ENCODE measurements at regions not wholly inside any gene's neighbourhood (a gene's known extent, or its start where the extent isn't known, plus 50 kb on each side); places are given as distances from the start of the nearest gene placed in this dataset.

- DNase-seq: no peak
- Mint-ChIP-seq H3K27me3 (ENCODE audit: low read depth in 3 of 3) (peaks cover 2 to 5% (median 3%) of the 10 kb centered on the region in 3 donors), H3K4me1 (no peaks in the 10 kb centered on the region), H3K4me3 (no peak overlapping the region), H3K36me3 (no peaks in the 10 kb centered on the region), H3K27ac (peak overlapping the region in 1 of 7 donors; percentile 72), H3K9me3 (peaks cover 0 to 1% (median 0%) of the 10 kb centered on the region in 7 donors)
- WGBS (ENCODE audit: insufficient coverage): 83% methylated on average over 2 of the region's 7 CpGs
- no peaks in the 10 kb centered on the region for H4K20me1 ChIP-seq (ENCODE audit: insufficient read depth, low read length)
- no peaks in the 10 kb centered on the region for H3K9me3 ChIP-seq (replicated peaks in 1 of 2; ENCODE audit: control insufficient read depth in 1 of 2, insufficient read depth in 1 of 2, low read length in 2 of 2)
- no peak overlapping the region for H3K9ac ChIP-seq (ENCODE audit: insufficient read depth, low read length, poor library complexity, severe bottlenecking)
- H3K36me3 ChIP-seq (replicated peaks in 1 of 2; ENCODE audit: control insufficient read depth in 1 of 2, insufficient read depth in 2 of 2, low read length in 2 of 2): no peaks in the 10 kb centered on the region
- no peaks in the 10 kb centered on the region for H3K4me1 ChIP-seq (ENCODE audit: control insufficient read depth in 1 of 2, insufficient read depth in 2 of 2, low read length in 2 of 2)
- no peak overlapping the region for H2AFZ ChIP-seq (ENCODE audit: insufficient read depth, low read depth, low read length, poor library complexity, severe bottlenecking)
- H3K4me2 ChIP-seq (replicated peaks; ENCODE audit: extremely low read depth, low read length, poor library complexity, severe bottlenecking): no peak overlapping the region
- H3K79me2 ChIP-seq (ENCODE audit: insufficient read depth, low read length): no peaks in the 10 kb centered on the region
- H3K27ac ChIP-seq (ENCODE audit: low read depth in 1 of 2, low read length in 2 of 2): no peak overlapping the region
- H3K27me3 ChIP-seq (ENCODE audit: control insufficient read depth in 2 of 2, insufficient read depth in 2 of 2, low read length in 2 of 2): peaks cover 0 to 2% of the 10 kb centered on the region in 2 donors
- intact Hi-C loops (cut with micrococcal nuclease): loop anchor here in 1 of 2 donors (10.0 kb wide), 1 partner anchor 429 kb away; the partner anchor contains the start of gene NUAK1
- TF ChIP-seq CTCF (IDR thresholded peaks at IDR 0.05): peak; percentile 64
- no peak overlapping the region for H3K4me3 ChIP-seq (replicated peaks in 1 of 3; ENCODE audit: low read depth in 2 of 3, low read length in 3 of 3)
Observed at GRCh38 chr12:105705765-105706164, 375.3 kb downstream of the C12orf75 start.

DNA sequence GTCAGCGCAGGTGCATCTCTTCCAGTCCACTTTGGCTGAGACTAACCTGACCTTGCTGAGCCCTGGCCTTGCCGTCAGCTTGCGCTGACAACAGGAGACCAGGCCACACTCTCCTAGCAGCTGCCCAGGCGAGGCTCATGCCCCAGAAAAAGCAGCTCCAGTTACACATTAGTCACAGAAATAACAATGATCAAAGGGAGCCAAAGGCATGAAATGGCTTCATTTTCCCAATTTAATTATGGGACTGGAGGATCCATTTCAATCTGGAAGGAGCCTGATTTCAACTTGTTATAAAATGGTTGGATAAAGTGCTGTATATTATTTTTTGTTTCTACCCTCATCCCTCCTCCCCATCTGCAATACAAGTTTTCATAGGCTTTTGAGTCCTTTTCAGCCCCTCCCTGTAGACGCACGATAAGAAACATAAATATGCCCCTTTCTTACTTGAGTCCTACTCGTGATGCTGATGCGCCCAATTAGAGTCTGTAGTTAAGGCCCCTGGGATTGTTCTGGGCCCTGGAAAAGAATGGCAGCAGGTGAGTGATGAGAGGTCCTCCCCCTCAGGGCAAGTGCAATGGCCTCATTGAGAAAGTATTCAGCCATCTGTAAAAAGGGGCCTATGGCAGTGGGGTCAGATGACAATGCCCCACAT is 376.0 kb downstream of the C12orf75 start:
- H3K4me1 Mint-ChIP-seq: no peaks in the 10 kb centered on the region
- H3K36me3 ChIP-seq (replicated peaks in 1 of 2; ENCODE audit: control insufficient read depth in 1 of 2, insufficient read depth in 2 of 2, low read length in 2 of 2): no peaks in the 10 kb centered on the region
- intact Hi-C loops (cut with micrococcal nuclease): loop anchor here in 1 of 2 donors (10.0 kb wide), 1 partner anchor 428 kb away; the partner anchor contains the start of gene NUAK1
- no peak overlapping the region for H3K27ac Mint-ChIP-seq
- no peak overlapping the region for H3K27ac ChIP-seq (ENCODE audit: low read depth in 1 of 2, low read length in 2 of 2)
- peaks cover 0 to 2% of the 10 kb centered on the region in 2 donors for H3K27me3 ChIP-seq (ENCODE audit: control insufficient read depth in 2 of 2, insufficient read depth in 2 of 2, low read length in 2 of 2)
- no peaks in the 10 kb centered on the region for H3K4me1 ChIP-seq (ENCODE audit: control insufficient read depth in 1 of 2, insufficient read depth in 2 of 2, low read length in 2 of 2)
- peaks cover 2 to 3% (median 3%) of the 10 kb centered on the region in 3 donors for H3K27me3 Mint-ChIP-seq (ENCODE audit: low read depth in 3 of 3)
- no peak for DNase-seq
- H3K9me3 ChIP-seq (replicated peaks in 1 of 2; ENCODE audit: control insufficient read depth in 1 of 2, insufficient read depth in 1 of 2, low read length in 2 of 2): no peaks in the 10 kb centered on the region
- no peaks in the 10 kb centered on the region for H3K9me3 Mint-ChIP-seq
- H3K79me2 ChIP-seq (ENCODE audit: insufficient read depth, low read length): no peaks in the 10 kb centered on the region
- H3K9ac ChIP-seq (ENCODE audit: insufficient read depth, low read length, poor library complexity, severe bottlenecking): no peak overlapping the region
- H2AFZ ChIP-seq (ENCODE audit: insufficient read depth, low read depth, low read length, poor library complexity, severe bottlenecking): no peak overlapping the region
- H3K36me3 Mint-ChIP-seq: no peaks in the 10 kb centered on the region
- H3K4me2 ChIP-seq (replicated peaks; ENCODE audit: extremely low read depth, low read length, poor library complexity, severe bottlenecking): no peak overlapping the region
- H3K4me3 Mint-ChIP-seq: no peak overlapping the region
- no peak overlapping the region for H3K4me3 ChIP-seq (replicated peaks in 1 of 3; ENCODE audit: low read depth in 2 of 3, low read length in 3 of 3)
- H4K20me1 ChIP-seq (ENCODE audit: insufficient read depth, low read length): no peaks in the 10 kb centered on the region
- no peak for TF ChIP-seq CTCF (IDR thresholded peaks at IDR 0.05)
- 97% methylated on average over 3 of the region's 8 CpGs for WGBS (ENCODE audit: insufficient coverage)
